ENCODE measurements at regions not wholly inside any gene's neighbourhood (a gene's known extent, or its start where the extent isn't known, plus 50 kb on each side); places are given as distances from the start of the nearest gene placed in this dataset.

- DNase-seq = no peak
These were observed 290.0 kb downstream of the PRL start for GRCh38 chr6:22006795-22007194.

DNA sequence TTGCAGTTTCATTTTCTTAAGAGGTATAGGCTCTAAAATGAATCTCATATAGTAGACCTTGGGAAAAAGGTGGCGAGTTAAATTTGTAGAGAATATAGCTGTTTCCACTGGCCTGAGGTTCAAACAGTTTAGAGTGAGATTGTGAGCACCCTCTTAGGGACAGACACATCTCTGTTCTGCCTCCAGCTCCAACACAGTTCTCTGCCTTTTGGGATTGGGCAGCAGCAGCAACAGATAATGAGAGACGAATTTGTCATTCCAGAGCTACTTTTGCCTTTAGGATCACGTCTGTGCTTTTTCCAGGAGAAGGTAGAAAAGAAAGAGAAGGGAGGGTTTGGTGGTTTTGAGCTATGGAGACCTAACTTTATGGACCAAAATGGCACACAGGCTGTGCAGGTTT, 289.4 kb downstream of the PRL start:
- no peak for DNase-seq

- no peak for DNase-seq
These were observed 288.5 kb downstream of the PRL start for GRCh38 chr6:22008248-22008836.

DNA sequence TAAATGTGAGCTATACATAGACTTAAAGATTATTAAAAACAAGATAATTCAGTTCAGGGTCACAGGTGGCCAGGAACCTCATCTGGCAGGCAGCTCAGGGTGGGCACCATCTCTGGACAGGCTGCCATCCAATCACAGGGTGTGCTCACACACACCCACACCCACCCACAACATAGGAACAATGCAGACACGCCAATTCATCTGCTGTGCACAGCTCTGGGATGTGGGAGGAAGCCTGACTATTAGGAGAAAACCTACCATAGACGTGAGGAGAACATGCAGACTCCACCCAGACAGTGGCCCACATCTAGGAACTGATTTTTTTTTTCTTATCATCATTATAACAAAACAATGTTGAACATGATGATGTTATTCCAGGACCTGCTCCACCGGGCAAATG, 286.7 kb downstream of the PRL start:
- no peak for DNase-seq

- DNase-seq = no peak
These were observed 281.6 kb downstream of the PRL start for GRCh38 chr6:22015216-22015615.

DNA sequence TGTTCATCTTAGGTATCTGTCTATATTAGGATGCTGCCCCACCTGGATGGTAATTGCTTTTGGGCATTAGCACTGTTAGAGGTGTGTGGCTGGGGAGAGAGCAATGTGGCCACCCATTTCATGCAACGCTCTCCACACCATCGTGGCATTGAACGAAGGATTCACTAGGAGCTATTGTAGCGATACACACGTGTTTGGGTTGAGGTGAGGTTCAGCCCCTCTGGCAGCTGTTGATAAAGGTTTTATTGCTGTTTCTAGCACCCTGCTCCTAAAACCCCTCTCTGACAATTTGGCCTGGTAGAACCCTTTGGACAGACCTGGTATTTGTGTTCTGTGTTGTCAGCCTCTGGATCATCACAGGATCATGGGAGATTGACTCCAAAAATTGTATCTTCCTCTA, 280.9 kb downstream of the PRL start:
- no peak for DNase-seq

GRCh38 chr6:22017272-22017671, 279.6 kb downstream of the PRL start:
- no peak for DNase-seq

- DNase-seq = no peak
These were observed 279.1 kb downstream of the PRL start for GRCh38 chr6:22017766-22018165.

DNA sequence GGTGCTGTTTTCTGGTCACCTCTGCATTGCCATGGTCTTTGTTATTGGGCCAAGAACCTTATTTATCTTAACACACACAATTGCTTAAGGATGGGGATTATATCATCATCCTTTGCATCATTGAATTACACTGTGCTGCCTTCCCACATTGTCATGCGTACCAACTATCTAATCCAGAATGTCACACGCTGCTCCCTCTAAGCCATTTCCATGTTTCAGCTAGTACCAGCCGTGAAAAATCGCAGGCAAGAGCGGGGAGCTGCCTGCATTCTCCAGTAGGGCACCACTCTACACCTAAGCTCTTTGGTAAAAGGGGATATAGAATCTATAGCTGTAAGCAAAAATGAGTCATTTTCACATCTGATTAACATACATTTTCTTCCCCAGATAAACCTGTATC, 277.0 kb downstream of the PRL start:
- DNase-seq = no peak

- no peak for DNase-seq
These were observed 276.4 kb downstream of the PRL start for GRCh38 chr6:22020299-22021003.

DNA sequence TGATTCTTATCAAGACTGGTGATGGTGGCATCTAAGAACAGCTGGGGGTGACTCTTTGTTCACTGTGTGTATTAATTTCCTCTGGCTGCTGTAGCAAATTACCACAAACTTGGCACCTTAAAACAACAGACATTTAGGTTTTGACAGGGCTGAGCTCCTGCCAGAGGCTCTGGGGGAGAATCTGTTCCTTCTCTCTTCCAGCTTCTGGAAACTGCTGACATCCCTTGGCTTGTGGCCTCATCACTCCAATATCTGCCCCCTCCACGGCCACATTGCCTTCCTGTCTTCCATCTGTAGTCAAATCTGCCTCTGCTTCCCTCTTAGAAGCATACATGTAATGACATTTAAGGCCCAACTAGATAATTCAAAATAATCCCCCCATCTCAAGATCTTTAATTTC, 274.9 kb downstream of the PRL start:
- no peak for DNase-seq

- peak; percentile 74 for DNase-seq
These were observed 272.9 kb downstream of the PRL start for GRCh38 chr6:22023937-22024336.

GRCh38 chr6:22024973-22025467, 271.8 kb downstream of the PRL start:
- DNase-seq = peak; percentile 29

DNA sequence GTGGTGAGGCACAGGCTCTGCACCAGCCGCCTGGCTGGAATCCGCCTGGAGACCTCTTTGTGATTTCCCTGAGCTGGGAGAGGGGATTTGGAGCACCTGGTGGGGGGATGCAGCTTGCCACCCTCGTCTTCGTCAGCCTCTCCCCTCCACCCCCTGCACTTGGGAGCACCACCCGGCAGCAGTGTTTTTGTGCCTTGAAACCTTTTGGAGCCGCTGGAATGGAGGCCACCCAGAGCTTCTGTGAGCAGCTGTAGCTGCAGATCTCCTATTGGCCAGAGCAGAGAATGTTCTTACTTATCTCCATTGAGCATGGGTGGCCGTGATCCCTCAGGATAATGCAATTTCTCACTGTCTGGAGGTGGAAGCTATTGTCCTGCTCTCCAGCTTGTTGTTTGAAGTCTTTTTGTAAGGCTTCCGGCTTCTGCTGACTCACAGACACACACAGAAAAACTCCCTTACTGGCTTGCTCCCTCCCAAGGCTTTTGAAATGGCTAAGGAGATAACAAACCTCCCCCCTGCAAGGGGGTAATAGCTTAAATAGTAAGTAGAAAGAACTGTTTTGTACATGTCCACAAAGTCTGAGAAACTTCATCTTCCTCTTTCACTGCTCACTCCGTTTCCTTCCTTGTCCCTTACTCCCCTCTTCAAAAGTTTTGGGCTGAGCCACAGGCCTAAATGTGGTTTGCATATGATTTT, 271.2 kb downstream of the PRL start:
- peak; percentile 78 for DNase-seq

- no peak for DNase-seq
These were observed 270.6 kb downstream of the PRL start for GRCh38 chr6:22026164-22026678.

GRCh38 chr6:22027040-22027725, 269.7 kb downstream of the PRL start:
- DNase-seq = no peak

DNA sequence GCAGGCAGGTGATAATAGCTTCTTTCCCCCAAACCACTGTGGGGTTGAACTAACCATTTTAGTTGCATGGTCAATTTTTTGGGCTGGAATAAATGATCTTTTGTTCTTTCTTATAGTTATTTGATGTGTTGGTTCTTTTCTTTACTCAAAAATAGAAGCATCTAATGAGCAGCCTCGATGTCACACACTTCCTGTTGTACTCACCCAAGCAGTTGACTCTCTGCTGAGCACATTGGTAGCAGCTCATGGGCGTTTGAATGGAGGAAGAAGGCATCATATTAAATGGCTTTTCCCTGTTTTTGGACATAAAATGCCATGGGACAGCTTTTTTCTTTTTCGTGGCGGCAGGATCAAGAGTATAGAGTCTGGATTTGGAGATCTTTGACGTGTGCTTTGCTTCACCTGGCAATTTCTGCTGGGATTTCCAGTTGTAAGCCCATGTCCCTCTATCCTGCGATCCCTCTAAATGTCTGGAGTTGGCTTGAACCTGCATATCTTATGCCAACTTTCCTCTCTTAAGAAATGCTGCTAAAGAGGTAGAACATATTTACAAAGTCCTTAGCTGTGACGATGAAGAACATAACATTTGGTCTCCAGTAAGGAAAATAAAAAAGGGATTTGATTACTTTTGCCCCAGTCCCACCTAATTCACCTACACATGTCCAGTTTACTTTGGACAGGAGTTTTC, 268.3 kb downstream of the PRL start:
- no peak for DNase-seq

GRCh38 chr6:22029171-22029570, 267.7 kb downstream of the PRL start:
- DNase-seq = no peak

- no peak for DNase-seq
These were observed 265.9 kb downstream of the PRL start for GRCh38 chr6:22030730-22031619.

GRCh38 chr6:22035690-22036089, 261.1 kb downstream of the PRL start:
- DNase-seq = no peak

GRCh38 chr6:22036275-22036674, 260.6 kb downstream of the PRL start:
- no peak for DNase-seq

DNA sequence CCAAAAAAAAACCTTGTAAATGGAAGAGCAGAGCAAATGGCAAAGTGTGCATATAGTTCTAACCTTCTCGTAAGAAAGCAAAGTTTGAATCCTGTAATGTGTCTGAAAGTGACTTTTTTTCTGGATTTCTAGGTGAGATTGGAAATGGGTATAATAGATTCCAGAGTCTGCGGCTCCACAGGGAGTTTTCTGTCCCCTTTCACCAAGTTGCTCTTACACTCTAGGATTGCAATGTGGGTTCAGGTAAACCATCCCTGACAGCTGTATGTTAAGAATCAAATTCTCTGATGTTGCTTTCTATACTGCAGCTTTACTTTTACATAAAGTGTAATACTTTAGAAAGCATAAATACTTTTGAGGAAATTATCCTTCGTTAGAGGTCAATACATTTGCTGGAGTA, 260.1 kb downstream of the PRL start:
- no peak for DNase-seq
